ENCODE measurements at regions not wholly inside any gene's neighbourhood (a gene's known extent, or its start where the extent isn't known, plus 50 kb on each side); places are given as distances from the start of the nearest gene placed in this dataset.
"Not testable (repeated sequence)": the region's sequence is repeated elsewhere in the genome, so short reads cannot be mapped to it uniquely, and the experiment has no call there.

GRCh38 chr2:131618320-131618719, 90.6 kb downstream of the CCDC74A start:
- H3K27ac ChIP-seq (ENCODE audit: low read length); H3K27me3 ChIP-seq (ENCODE audit: low read depth, low read length); H3K36me3 ChIP-seq (replicated peaks; ENCODE audit: low read depth, low read length); H3K9me3 ChIP-seq (ENCODE audit: insufficient read depth, low read length); H3K4me1 ChIP-seq (ENCODE audit: low read length); H2AFZ ChIP-seq (ENCODE audit: low read depth, low read length); H4K20me1 ChIP-seq (ENCODE audit: insufficient read depth, low read length); H3K79me2 ChIP-seq (ENCODE audit: low read length); H3K4me2 ChIP-seq (ENCODE audit: low read length); H3K4me3 ChIP-seq (ENCODE audit: low read length); H3K9ac ChIP-seq (ENCODE audit: low read length): not testable (repeated sequence)

DNA sequence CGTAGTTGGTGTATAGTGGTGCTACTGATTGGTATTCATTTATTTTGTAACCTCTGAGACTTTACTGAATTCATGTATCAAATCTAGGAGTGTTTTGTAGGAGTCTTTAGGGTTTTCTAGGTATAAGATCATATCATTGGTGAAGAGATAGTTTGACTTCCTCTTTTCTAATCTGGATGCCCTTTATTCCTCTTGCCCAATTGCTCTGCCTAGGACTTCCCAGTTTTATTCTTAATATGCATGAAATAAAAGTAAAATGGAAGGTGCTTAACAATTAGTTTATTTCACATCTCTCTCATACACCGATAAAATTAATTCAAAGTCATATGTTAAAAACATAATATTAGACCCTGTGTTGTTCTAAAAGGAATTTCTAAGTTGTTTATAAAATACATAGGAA, 95.2 kb downstream of the CCDC74A start:
- not testable (repeated sequence) for H3K36me3 ChIP-seq (replicated peaks; ENCODE audit: low read depth, low read length); H3K4me1 ChIP-seq (ENCODE audit: low read length); H3K4me3 ChIP-seq (ENCODE audit: low read length); H3K9ac ChIP-seq (ENCODE audit: low read length); H3K9me3 ChIP-seq (ENCODE audit: insufficient read depth, low read length); H2AFZ ChIP-seq (ENCODE audit: low read depth, low read length); H3K4me2 ChIP-seq (ENCODE audit: low read length); H4K20me1 ChIP-seq (ENCODE audit: insufficient read depth, low read length); H3K27me3 ChIP-seq (ENCODE audit: low read depth, low read length); H3K27ac ChIP-seq (ENCODE audit: low read length); H3K79me2 ChIP-seq (ENCODE audit: low read length)

DNA sequence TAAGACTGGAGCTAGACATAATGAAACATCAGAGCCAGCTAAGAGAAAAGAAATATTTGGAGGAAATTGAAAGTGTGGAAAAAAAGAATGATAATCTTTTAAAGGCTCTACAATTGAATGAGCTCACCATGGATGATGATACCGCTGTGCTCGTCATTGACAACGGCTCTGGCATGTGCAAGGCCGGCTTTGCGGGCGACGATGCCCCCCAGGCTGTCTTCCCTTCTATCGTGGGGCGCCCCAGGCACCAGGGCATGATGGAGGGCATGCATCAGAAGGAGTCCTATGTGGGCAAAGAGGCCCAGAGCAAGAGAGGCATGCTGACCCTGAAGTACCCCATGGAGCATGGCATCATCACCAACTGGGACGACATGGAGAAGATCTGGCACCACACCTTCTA, 98.3 kb downstream of the CCDC74A start:
- not testable (repeated sequence) for H3K36me3 ChIP-seq (replicated peaks; ENCODE audit: low read depth, low read length); H3K27me3 ChIP-seq (ENCODE audit: low read depth, low read length); H3K4me1 ChIP-seq (ENCODE audit: low read length); H3K4me3 ChIP-seq (ENCODE audit: low read length); H3K27ac ChIP-seq (ENCODE audit: low read length); H3K9ac ChIP-seq (ENCODE audit: low read length); H4K20me1 ChIP-seq (ENCODE audit: insufficient read depth, low read length); H3K9me3 ChIP-seq (ENCODE audit: insufficient read depth, low read length); H3K4me2 ChIP-seq (ENCODE audit: low read length); H2AFZ ChIP-seq (ENCODE audit: low read depth, low read length); H3K79me2 ChIP-seq (ENCODE audit: low read length)

DNA sequence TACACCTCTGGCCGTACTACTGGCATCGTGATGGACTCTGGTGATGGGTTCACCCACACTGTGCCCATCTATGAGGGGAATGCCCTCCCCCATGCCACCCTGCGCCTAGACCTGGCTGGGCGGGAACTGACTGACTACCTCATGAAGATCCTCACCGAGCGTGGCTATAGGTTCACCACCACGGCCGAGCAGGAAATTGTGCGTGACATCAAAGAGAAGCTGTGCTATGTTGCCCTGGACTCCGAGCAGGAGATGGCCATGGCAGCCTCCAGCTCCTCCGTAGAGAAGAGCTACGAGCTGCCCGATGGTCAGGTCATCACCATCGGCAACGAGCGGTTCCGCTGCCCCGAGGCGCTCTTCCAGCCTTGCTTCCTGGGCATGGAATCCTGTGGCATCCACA, 98.9 kb downstream of the CCDC74A start:
- H3K4me3 ChIP-seq (ENCODE audit: low read length); H3K4me1 ChIP-seq (ENCODE audit: low read length); H4K20me1 ChIP-seq (ENCODE audit: insufficient read depth, low read length); H3K27ac ChIP-seq (ENCODE audit: low read length); H3K9me3 ChIP-seq (ENCODE audit: insufficient read depth, low read length); H3K36me3 ChIP-seq (replicated peaks; ENCODE audit: low read depth, low read length); H2AFZ ChIP-seq (ENCODE audit: low read depth, low read length); H3K4me2 ChIP-seq (ENCODE audit: low read length); H3K9ac ChIP-seq (ENCODE audit: low read length); H3K27me3 ChIP-seq (ENCODE audit: low read depth, low read length); H3K79me2 ChIP-seq (ENCODE audit: low read length): not testable (repeated sequence)

DNA sequence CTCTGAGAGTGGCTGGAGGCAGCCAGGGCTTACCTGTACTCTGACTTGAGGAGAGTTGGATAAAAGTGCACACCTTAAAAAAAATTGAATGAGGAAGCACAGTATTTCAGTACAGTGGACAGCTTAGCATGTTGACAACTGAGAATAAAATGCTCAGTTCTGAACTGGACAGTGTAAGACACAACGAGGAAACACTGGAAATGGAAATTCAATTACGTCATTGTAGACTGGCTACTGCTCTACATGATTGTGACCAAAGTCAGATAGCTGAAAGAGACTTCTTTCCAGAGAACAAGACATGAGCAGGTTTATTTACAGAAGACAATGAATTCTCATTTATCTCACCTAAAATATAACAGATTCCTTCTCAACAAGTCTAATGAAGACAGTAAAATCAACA, 100.1 kb downstream of the CCDC74A start:
- not testable (repeated sequence) for H3K4me3 ChIP-seq (ENCODE audit: low read length); H3K27me3 ChIP-seq (ENCODE audit: low read depth, low read length); H3K9ac ChIP-seq (ENCODE audit: low read length); H3K79me2 ChIP-seq (ENCODE audit: low read length); H3K4me1 ChIP-seq (ENCODE audit: low read length); H3K27ac ChIP-seq (ENCODE audit: low read length); H3K4me2 ChIP-seq (ENCODE audit: low read length); H3K9me3 ChIP-seq (ENCODE audit: insufficient read depth, low read length); H3K36me3 ChIP-seq (replicated peaks; ENCODE audit: low read depth, low read length); H4K20me1 ChIP-seq (ENCODE audit: insufficient read depth, low read length); H2AFZ ChIP-seq (ENCODE audit: low read depth, low read length)

GRCh38 chr2:131631648-131632047, 104.0 kb downstream of the CCDC74A start:
- not testable (repeated sequence) for H3K4me3 ChIP-seq (ENCODE audit: low read length); H3K4me2 ChIP-seq (ENCODE audit: low read length); H3K4me1 ChIP-seq (ENCODE audit: low read length); H2AFZ ChIP-seq (ENCODE audit: low read depth, low read length); H3K9ac ChIP-seq (ENCODE audit: low read length); H3K27ac ChIP-seq (ENCODE audit: low read length); H3K79me2 ChIP-seq (ENCODE audit: low read length); H3K36me3 ChIP-seq (replicated peaks; ENCODE audit: low read depth, low read length); H3K9me3 ChIP-seq (ENCODE audit: insufficient read depth, low read length); H4K20me1 ChIP-seq (ENCODE audit: insufficient read depth, low read length); H3K27me3 ChIP-seq (ENCODE audit: low read depth, low read length)

DNA sequence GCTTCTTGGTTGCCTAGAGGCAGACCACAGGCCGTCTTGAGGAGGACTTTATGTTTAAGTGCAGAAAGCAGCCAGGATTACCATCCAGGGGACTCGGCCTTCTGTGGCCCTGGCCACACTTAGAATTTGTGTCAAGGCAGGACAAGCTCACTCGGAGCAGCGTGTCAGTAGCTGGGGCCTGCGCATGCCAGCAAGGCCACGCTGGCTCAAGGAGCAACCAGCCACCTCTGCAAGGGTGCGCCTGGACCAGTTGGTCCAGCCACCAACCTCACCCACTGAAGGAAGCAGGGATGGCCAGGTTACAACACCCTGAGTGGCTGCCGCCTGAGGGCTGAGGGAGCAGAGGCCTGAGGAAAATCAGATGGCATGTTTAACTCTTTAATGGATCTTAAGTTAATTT, 105.7 kb downstream of the CCDC74A start:
- H3K27me3 ChIP-seq (ENCODE audit: low read depth, low read length); H2AFZ ChIP-seq (ENCODE audit: low read depth, low read length); H3K9me3 ChIP-seq (ENCODE audit: insufficient read depth, low read length); H3K27ac ChIP-seq (ENCODE audit: low read length); H4K20me1 ChIP-seq (ENCODE audit: insufficient read depth, low read length); H3K4me1 ChIP-seq (ENCODE audit: low read length); H3K36me3 ChIP-seq (replicated peaks; ENCODE audit: low read depth, low read length); H3K4me2 ChIP-seq (ENCODE audit: low read length); H3K4me3 ChIP-seq (ENCODE audit: low read length); H3K79me2 ChIP-seq (ENCODE audit: low read length); H3K9ac ChIP-seq (ENCODE audit: low read length): not testable (repeated sequence)

GRCh38 chr2:131633827-131634695, 106.4 kb downstream of the CCDC74A start:
- H3K27me3 ChIP-seq (ENCODE audit: low read depth, low read length); H3K9me3 ChIP-seq (ENCODE audit: insufficient read depth, low read length); H3K4me2 ChIP-seq (ENCODE audit: low read length); H4K20me1 ChIP-seq (ENCODE audit: insufficient read depth, low read length); H3K9ac ChIP-seq (ENCODE audit: low read length); H3K4me3 ChIP-seq (ENCODE audit: low read length); H3K36me3 ChIP-seq (replicated peaks; ENCODE audit: low read depth, low read length); H3K27ac ChIP-seq (ENCODE audit: low read length); H3K79me2 ChIP-seq (ENCODE audit: low read length); H3K4me1 ChIP-seq (ENCODE audit: low read length); H2AFZ ChIP-seq (ENCODE audit: low read depth, low read length): not testable (repeated sequence)

All from OCI-LY3 (cell line).